ENCODE measurements at regions not wholly inside any gene's neighbourhood (a gene's known extent, or its start where the extent isn't known, plus 50 kb on each side); places are given as distances from the start of the nearest gene placed in this dataset.
"Not testable (repeated sequence)": the region's sequence is repeated elsewhere in the genome, so short reads cannot be mapped to it uniquely, and the experiment has no call there.

GRCh38 chr1:29774355-29774754 is 538.0 kb downstream of the PTPRU start:
- no peak for DNase-seq

DNA sequence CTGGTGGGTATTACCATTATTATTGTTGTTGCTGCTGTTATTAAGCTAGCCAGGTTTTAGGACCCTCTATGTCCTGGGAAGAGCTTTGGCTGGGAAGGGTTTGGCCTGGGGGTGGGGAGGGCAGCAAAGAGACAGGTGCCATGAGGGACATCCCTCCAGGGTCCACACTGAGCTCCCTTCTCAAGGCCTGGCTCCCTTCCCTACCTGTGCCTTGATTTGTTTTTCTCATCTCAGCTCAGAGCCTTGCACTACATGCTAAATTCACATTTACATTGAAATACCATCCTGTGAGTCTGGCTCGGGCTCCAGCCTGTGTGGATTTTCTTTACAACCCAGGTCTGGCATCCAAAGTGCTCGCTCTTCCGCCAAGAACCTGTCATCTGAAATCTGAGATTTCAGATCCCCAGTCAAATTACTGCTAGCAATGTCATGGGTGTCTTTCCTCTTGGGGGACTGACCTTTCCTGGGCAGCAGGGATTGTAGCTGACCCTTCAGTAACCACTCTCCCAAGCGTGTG is 536.3 kb downstream of the PTPRU start:
- DNase-seq, result no peak

DNA sequence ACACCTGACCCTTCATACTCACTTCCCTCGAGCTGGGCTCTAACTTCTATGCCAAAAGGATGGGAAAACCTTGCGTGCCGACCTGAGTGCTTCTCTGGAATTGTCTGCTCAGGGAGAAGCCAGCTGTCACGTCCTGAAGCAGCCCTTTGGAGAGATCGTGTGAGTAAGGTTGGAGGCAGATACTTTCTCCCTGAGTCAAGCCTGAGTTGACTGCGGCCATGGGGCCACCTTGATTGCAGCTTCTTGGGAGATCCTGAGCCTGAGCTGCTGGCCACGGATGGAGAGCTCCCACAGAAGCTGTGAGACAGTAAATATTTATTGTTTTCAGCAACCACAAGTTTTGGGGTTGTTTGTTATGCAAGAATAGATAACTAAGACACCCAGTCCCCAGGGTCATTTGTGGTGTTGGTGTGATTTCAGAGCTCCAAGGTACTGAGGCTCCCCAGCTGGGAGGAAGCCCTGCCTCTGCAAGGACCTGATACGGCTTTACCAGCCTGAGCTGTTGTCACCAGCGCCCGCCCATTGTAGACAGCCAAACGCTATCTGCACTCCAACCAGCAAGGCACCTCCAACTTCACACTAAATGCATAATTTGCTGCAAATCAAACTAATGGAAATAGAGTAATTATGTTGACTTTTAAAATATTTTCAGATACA is 531.6 kb downstream of the PTPRU start:
- no peak for DNase-seq

GRCh38 chr1:29767088-29767685 is 530.9 kb downstream of the PTPRU start:
- DNase-seq, result no peak

- DNase-seq, result no peak
Measured at GRCh38 chr1:29762635-29763034, 526.3 kb downstream of the PTPRU start.

DNA sequence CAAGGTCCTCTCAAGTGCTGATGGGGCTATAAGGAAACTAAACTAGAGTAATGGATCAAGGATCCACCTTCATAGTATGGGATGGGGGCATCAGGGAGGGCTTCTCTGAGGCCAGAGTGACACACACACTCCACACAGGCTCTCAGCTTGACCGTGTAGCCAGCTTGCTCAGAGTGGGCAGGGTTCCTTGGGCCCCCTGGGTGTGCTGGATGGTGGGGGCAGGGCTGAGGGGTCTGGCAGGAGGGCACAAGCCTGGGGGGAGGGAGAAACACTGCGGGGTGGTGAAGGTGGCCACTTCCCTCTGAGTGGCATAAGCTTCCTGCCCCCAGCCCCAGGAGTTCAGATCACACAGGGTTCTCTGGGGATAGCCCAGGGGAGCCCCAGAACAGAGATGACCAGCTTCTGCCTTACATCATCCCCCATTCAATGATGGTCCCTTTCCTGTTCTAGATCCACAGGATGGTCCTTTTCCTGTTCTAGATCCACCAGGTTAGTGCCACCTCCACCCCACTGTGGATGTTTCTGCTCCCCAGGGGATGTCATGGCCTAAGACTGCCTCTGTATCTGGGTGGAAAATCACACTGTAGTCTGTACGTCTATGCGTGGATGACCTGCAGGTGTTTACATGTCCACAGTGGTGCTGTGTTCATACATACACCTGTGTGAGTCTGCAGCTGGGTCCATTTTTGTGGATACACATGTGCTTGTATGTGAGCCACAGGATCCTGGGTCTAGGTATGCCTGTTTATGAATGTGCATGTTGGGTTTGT is 525.0 kb downstream of the PTPRU start:
- no peak for DNase-seq

GRCh38 chr1:29760067-29760564 is 523.8 kb downstream of the PTPRU start:
- no peak for DNase-seq

DNA sequence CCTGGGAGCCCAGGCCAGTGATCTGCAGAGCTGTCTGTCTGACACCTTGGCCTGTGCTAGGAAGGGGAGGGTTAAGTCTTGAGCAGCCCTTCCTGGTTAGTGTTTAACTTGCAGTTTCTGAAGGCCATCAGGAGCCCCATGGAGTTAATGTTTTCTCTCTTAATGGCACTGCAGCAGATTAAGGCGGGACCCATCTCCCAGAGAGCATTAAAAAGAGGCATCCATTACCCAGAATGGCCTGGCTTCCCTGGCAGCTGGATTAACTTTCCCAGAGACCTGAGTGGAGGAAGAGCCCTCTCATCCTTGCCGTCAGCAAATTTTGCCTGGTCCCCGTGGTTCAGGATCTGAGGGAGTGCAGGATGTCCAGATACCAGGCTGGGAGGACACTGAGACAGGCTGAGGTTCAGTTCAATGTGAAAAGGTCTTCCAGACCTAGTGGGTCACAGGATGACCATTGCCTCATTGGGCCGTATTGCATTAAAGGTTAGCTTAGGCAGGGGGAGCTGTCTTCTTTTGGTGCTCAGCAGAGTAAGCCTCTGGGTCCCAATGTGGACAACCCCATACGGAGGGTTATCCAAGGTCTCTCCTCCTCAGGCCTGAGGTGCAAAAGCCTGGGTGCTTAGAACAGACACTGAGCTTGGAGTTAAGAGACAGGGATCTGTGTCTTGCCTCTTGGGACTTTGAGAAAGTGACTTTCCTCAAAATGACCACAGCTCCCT is 522.6 kb downstream of the PTPRU start:
- DNase-seq, result no peak

DNA sequence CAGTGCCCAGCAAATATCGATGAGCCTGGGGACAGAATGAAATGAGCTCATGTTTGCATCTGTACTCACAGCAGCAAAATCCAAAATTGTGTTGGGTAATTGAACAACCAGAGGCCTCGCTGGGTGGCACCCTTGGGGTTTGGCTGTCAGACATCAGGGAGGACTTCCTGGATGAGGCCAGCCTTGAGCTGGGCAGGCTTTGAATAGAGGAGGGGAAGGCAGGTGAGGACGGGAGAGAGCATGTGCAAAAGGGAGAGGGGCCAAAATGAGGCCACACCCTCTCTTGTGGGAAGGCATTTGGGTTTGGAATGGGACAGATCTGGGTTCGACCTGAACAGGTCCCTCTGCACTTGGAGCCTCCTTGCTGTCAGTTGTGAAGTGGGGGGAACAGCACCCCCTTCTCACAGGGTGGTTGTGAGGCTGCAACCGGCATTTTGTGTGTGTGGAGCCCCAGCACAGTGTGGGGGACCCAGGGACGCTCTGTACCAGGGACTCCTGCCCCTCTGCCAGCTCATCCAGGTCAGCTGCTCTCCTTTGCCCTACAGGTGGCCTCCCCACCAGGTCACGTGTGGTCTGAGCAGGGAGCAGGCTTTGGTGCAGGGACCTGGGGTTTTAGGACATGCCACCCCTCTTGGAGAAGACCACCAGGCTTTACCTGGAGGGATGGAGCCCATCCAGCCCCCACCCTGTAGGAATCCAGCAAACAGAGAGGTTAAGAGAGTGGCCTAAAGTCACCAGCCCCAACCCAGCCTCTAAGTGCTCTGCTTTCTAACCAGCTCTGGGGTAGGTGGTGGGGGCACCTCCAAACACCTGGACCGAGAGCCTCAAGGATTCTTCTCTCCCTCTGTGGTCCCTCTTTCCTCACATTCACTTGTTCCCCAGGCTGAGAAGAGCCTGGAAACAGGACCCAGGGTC is 521.8 kb downstream of the PTPRU start:
- DNase-seq, result no peak

GRCh38 chr1:29756901-29757725 is 520.8 kb downstream of the PTPRU start:
- no peak for DNase-seq

- DNase-seq, result no peak
Measured at GRCh38 chr1:29756498-29756897, 520.2 kb downstream of the PTPRU start.

DNA sequence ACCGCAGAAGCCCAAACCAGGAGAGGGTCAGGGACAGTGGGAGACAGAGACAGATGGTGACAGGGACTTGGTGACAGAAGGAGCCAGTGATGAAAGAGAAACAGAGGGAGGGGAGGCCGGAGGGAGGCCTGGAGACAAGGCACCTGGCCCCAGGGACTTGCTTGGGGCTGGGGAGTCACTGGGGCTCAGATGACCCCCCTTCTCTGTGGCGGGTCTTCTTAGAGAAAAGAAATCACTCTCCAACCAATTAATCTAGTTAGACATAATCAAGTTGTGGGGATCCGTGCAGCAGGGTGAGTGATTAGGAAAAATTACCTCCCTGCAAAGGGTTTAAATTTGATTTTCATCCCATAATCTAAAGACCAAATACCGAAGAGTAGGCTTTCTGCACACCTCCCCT is 519.8 kb downstream of the PTPRU start:
- no peak for DNase-seq

- not testable (repeated sequence) for DNase-seq
Measured at GRCh38 chr1:29755412-29756015, 519.2 kb downstream of the PTPRU start.

- no peak for DNase-seq
Measured at GRCh38 chr1:29754573-29755375, 518.5 kb downstream of the PTPRU start.

DNA sequence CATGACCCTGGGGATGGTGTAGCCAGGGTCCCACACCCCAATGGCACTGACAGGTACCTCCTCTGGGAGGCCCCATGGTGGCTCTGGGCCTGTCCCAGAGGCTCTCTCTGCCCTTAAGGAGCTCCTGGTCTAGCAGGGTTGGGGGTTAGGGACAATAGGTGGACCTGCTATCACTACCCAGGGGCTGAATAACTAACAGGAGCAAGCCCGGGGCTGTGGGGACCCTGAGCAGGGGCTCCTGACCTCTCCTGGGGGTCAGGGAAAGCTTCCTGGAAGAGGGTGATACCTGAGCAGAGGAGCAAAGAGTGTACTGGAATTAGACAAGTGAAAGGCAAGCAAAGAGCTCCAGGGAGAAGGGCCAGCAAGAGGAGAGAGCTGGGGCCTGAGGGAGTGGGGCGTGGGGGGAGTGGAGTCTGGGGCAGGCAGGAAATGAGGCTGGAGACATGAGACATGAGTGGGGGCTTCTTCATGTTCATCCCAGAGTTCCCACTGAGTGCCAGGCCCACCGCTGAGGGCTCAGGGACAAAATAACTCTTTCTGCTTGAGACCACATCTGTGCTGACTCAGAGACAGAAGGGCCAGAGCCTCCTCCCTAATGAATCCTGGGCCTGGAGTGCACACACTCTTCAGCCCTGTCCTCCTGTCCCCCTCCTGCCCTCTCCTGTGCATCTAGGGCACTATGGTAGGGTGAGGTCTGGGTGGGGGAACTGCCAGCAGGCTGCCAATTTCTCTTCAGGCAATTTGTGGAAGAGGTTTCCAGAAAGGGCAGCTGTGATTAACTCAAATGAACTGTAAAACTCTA is 517.6 kb downstream of the PTPRU start:
- DNase-seq, result no peak

DNA sequence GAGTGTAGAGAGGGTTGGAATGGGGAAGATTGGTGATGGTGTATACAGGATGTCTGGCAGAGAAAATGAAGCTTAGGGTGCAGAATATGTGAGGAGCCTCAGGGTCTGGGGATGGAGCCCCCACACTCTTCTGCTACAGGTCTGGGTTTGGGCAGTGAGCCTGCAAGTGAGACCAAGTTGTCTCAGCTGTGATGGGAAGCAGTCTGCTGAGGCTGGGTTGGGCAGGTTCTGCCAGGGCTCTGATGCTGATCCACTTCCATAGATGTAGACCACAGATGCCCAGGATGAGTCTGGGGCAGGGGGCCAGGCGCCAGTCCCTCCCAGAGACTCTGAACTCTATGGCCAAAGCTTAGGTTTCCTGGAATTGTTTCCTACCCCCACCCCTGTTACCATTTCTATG is 516.9 kb downstream of the PTPRU start:
- DNase-seq, result no peak

- no peak for DNase-seq
Measured at GRCh38 chr1:29752141-29752540, 515.8 kb downstream of the PTPRU start.

- no peak for DNase-seq
Measured at GRCh38 chr1:29749024-29749945, 513.0 kb downstream of the PTPRU start.
